IPS-NIHi11 (cell line): ENCODE measurements at regions not wholly inside any gene's neighbourhood (a gene's known extent, or its start where the extent isn't known, plus 50 kb on each side); places are given as distances from the start of the nearest gene placed in this dataset.
"Not testable (repeated sequence)": the region's sequence is repeated elsewhere in the genome, so short reads cannot be mapped to it uniquely, and the experiment has no call there.

ENCODE experiments used
- DNase-seq: peaks from one replicate; pipeline ENCODE4 v3.0.0; 2012; ENCODE audit warnings: mixed read lengths, low spot score

DNA sequence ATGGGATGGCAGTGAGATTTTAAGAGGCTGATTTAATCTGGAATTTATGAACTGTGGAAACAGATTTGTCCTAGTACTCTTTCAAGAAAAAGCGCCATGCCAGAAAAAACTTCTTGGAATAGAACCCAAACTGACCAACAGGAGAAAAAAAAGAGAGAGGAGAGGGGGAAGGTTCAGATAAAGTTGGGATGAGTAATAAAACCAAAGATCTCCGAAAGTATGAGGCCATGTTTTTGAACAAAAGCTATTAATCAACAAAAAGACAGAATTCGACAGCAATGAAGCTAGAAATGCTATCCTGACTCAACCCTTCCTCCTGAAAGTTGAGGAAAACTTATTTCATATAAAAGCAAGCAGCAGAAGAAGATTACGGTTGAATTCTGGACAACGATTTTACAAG is 135.5 kb downstream of the CEMIP2 start:
- no peak for DNase-seq

DNA sequence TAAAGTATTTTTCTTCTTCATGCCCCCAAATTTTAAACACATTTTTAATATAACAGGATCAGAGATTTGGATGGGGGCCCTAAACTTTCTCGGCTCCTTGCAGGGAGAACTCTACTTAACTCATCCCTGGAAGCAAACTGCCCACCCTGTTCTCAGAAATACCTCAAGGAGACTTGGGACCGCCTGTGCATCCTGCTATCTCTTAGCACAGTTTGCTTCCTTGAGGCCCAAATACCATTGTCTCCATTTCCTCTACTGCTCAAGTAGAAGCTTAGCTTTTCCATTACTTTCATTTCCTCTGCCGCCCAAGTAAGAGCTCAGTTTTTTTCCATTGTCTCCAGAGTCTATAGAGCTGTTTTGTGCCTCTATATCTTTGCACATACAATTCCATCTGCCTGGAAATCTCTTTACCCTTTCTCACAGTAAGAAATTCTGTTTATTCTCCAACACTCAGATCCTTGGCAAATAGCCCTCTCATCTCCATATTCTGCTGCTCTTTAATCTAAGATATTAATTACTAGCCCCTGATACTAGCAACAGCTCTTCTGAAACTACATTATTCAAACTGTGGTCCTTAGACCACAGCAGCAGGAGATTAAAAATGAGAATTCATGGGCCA is 137.8 kb downstream of the CEMIP2 start:
- DNase-seq = no peak

DNA sequence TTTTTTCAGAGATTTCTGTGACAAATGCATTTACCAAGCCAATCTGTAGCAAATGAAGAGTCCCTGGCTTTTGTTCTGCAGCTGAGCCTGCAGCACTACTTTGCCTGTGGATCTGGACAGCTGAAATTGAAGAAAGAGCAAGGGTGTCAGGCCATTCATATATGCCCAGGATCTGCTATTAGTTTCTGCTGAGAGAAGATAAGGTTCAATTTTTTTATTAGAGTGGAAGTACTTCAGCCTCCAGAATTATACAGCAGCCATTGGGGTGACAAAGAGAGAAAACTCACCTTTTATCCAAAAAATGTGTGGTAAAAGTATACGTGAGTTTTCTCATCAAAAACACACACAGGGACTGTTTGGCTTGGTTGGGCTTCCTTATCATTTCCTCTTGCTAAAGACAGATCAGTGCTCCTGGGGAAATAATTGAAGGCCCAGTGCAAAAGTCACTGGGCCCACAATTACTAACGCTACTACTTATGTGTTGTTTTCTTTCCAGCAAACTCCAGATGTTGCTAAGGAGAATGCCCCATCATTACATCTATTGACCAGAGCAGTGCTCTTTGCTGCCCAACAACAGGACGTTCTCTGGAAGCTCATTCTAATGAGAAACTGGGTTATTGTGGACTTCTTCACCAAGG is 138.6 kb downstream of the CEMIP2 start:
- no peak for DNase-seq

DNA sequence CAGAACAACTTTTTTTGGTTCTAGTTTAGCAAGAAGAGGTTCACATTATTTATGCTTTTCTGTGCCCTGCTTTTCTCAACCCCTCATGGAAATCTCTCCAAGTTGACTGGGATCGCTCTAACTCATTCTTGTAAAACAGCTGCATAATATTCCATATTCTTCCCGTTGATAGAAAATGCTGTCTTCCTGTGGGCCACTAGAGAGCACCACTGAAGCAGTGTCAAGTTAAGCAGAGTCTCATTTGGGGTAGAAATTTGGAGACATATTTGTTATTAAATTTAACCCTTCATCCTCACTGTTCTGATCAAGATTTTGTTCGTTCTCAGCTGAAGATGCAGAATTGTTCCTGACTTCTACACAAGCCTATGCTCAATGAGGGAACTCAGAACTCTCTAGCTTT is 140.1 kb downstream of the CEMIP2 start:
- DNase-seq = no peak

DNA sequence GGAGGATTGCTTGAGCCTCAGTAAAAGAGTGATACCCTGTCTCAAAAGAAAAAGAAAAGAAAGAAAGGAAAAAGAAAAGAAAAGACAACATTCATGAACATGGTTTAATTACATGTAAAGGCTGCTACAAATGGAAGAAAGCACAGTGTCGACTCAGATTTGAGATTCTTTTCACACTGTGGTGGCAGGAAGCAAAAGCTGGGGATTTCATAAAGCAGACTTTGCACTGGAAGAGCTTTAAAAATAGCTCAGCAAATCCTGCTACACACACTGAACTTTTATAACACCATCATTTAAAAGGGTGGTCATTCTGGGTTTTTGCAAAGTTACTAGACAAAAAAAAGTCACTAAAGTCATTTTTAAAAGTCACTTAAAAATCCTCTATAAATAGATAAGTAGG is 140.8 kb downstream of the CEMIP2 start:
- no peak for DNase-seq

DNA sequence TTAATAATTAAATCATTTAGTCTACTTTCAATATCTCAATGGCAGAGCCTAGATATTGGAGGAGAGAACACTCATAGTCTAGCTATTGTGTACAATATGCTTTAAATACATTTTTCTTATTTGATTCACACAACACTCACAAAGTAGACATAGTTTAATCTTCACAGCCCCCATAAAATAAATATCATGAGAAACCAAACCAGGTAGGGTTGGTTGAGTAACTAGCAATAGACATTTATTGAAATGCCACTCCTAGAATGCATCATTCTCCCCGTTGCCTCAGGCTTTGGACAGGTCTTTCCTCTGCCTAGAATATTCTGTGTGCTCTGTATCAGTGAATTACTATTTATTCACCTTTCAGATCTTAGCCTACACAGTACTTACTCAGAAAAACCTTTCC is 141.9 kb downstream of the CEMIP2 start:
- no peak for DNase-seq

DNA sequence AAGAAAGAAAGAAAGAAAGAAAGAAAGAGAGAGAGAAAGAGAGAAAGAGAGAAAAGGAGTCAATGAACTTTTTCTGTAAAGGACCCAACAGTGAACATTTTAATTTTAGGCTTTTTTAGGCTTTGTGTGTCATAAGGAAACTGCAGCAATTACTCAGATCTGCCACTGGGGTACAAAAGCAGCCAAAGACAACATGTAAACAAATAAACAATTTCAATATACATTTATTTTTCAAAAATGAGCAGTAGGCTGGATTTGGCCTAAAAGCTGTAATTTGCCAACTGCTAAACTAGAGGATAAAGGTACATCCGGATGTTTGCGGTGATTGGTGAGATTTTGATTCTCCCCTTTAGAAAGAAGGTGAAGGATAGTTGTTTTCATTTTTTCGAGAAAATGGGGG is 143.6 kb downstream of the CEMIP2 start:
- DNase-seq = no peak

DNA sequence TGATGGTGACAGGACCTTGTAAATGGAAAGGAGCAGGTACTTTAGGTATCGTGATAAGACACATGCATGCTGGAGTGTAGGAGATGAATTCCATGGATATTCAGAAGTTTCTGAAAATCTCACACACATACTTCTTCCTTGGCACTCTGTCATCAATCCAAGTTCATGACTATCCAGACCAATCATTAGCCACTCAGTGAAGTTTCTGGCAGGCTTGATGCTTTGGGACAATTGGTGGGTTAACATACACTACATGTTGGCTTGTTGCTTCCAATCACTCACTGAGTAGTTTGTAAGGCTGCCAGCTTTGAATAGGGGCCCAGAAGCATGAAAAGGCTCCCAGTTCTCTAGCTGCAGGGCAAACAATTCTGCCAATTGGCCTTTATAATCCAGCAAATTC is 147.6 kb downstream of the CEMIP2 start:
- DNase-seq = no peak

DNA sequence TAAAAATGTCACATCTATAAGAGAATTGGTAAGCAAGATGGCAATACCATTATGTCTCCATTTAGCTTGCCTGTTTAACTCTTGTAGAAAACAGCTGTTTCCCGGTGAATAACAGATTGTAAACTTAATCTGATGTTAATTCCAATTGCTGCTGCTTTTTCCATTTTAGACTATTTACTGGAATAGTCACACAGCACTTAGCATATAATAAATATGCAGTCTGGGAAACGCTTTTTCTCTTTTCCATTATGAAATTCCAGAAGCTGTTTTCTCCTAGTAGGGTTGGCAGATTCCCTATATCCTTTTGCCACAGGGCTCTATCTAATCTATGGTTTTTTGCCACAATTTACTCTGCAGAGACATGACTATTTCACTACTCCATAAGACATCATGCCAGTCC is 148.0 kb downstream of the CEMIP2 start:
- DNase-seq = no peak

DNA sequence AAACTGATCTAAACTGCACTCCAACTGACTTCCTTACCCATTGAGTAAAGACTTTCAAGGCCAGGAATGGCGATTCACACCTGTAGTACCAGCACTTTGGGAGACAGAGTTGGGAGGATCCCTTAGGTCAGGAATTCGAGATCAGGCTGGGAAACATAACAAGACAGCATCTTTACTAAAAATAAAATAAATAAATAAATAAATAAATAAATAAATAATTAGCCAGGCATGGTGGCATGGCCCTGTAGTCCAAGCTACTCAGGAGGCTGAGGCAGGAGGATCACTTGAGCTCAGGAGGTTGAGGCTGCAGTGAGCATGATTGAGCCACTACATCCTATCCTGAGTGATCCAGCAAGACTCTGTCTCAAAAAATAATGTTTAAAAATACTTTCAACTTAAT is 148.4 kb downstream of the CEMIP2 start:
- DNase-seq = no peak

DNA sequence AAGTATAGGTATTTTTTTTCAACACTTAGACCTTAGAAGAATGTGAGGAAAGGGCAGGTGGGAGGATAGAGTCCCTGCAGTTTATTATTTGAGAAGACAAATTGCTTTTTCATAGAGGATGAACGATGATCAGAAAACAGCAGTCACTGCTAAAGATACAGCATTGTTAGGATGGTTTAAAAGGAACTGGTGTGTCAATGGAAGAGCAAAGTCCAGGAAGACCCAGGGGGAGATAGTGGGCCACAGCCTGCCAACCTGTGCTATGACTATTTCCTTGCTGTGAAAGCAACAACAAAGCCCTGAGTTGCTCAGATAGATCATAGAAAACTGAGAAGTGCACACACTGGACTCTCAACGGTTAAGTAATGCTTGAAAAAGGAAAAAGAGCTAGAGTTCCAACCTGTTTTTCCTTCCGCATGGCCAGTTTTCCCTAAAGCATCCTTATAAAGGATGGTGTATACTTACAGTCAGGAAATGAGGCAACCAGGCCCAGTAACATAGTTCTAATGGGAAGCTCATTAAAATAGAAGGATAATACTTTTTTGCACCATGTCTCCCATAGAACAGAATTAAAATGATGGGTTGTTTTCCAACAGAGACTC is 153.8 kb downstream of the CEMIP2 start:
- DNase-seq = no peak

DNA sequence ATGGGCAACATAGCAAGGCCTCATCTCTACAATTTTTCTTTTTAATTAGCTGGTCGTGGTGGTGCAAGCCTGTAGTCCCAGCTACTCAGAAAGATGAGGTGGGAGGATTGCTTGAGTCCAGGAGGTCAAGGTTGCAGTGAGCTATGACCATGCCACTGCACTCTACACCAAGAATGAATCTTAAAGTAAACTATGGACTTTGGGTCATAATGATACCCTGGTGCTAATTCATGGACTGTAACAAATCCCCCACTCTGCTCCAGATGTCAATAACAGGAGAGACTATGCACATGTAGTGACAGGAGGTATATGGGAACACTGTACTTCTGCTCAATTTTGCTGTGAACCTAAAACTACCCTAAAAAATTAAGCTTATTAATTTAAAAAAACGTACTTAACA is 155.4 kb downstream of the CEMIP2 start:
- DNase-seq = no peak

DNA sequence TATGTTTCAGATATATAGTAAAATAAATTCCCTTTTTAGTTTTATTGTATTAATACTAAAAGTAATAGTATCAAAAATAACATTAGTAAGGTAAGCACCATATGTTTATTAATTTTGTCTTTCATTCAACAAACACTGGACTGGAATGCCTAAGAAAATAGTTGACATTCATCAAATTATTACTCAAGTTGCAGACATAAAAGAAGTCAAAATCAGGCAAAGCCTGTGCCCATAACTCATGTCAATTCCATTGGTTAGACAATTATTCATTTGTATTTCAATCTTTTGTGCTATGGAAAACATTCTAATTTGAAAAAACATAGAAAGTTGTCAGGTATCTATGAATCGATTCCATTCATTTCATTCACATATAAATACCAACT is 158.9 kb downstream of the CEMIP2 start:
- no peak for DNase-seq

DNA sequence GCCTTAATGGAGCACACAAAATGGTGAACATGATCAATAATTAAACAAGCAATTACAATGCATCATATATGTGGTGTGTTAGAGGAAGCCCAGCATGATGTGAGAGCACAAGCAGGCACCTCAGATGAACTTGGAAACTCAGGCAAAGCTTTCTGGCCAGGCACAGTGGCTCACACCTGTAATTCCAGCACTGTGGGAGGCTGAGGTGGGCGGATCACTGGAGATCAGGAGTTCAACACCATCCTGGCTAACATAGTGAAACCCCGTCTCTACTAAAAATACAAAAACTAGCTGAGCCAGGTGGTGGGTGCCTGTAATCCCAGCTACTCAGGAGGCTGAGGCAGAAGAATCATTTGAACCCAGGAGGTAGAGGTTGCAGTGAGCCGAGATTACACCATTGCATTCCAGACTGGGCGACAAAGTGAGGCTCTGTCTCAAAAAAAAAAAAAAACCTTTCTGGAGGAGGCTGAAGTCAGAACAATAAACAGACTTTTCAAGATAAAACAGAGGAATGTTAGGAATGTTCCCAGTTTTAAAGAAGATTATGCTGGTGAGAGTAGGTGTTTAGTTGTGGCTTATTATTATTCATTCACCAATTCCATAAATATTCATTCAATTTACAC is 159.4 kb downstream of the CEMIP2 start:
- peak; percentile 36 for DNase-seq

DNA sequence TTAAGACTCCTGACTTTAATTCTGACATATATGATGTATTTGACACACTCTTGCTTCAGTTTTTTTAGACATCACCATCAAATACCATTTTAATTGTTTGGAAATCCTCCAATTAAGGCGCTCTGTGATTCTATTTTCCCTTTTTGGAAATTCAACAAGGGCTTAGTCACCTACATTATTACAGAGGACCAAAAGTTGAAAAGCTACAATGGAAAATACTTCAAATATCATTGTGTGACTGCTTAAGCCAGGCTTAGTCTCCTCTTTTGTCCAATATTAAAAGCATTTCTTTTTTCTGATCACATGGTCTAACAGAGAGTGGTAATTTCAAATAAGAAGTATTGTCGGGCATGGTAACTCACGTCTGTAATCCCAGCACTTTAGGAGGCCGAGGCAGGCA is 160.3 kb downstream of the CEMIP2 start:
- DNase-seq = no peak

DNA sequence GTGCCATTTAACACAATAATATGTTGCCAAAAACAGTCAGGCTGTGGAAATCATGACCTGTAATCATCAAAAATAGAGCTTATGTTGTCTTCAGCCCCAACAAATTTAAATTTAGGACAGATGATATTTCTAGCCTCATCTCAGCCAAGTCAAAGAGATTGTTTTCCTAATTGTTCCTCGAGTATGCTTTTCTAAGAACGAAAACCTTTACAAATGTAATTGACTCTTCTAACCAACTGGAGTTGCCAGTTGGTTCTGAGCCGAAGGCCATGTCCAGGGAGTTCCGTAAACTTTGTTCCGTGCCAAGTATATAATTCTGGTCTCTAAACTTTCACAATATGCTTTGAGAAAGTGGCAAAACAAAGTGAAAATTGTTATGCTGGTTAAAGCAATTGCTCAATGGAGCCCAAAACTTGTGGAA is 160.8 kb downstream of the CEMIP2 start:
- DNase-seq = no peak

DNA sequence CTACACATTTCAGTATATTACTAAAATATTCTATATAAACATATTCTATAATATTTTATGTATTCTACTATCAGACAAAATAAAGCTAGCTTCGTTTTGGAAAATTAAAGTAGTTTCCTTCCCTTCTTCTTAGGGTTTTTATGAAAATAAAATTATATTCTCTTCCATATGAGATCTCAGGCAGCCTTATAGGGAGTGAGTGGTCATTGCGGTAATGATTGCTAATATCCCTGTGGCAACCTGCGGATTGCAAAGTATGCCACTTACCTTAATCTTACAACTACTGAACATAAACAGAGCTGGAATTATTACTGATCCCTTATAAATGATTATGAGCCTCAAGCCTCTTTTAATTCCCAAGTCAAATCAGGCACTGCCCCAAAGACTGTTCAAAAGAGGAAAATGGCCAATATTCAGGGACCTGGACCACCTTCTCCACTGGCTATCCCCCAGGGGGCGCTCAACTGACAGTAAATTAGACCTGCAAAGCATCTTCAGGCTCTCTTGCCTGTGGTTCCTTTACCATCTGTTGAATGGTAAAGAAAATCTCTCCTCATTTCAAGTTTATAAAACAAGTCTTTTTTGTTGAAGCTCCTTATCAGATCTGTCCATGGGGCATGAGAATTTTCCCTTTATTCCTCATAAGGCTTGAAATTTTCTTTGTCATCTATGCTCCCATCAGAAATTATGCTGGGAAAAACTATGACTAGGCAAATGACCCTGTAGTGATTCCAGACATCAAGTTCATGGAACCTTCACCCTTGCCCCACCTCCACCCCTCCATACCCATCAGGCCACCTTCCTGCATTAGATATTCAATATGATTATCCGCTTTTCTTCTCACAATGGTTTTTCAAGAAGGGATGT is 163.9 kb downstream of the CEMIP2 start:
- DNase-seq = peak; percentile 72

DNA sequence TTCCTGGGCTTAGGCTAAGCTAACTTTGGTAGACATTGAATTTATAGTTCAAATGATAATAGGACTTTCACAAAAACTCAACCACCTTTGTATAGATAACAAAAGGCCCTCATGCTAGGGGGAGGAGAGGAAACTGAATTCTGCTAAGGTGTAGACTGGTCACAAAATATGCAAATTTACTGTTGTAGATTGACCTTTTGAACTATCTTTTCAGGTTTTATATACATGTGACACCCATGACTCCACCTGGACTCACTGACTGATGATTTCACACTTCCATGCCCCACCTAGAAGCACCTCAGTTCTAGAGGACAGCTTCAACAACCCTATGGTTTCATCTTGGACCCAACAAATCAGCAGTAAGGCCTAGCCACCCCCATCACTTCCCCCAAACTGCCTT is 165.7 kb downstream of the CEMIP2 start:
- DNase-seq = no peak

DNA sequence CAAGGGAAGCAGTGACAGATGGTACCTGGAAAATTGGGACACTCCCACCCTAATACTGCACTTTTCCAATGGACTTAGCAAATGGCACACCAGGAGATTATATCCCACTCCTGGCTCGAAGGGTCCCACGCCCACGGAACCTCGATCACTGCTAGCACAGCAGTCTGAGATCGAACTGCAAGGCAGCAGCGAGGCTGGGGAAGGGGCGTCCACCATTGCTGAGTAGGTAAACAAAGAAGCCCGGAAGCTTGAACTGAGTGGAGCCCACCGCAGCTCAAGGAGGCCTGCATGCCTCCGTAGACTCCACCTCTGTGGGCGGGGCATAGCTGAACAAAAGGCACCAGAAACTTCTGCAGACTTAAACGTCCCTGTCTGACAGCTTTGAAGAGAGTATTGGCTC is 172.6 kb downstream of the CEMIP2 start:
- DNase-seq = not testable (repeated sequence)

DNA sequence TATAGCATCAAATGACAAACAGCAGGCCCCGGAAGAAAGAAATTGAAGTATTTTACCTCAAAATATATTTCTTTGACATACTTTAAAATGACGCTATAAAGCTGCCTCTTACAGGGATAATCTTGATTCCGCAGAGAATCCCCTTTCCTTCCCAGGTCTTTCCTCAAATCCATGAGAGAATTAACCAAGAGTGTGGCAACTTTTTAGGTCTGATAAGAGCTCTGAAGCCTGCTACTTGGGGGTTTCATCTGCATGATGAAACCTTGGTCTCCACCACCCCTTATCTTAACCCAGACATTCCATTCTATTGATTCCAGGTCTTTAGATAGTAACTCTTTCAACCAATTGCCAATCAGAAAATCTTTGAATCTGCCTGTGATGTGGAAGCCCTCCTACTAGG is 173.8 kb downstream of the CEMIP2 start:
- no peak for DNase-seq

DNA sequence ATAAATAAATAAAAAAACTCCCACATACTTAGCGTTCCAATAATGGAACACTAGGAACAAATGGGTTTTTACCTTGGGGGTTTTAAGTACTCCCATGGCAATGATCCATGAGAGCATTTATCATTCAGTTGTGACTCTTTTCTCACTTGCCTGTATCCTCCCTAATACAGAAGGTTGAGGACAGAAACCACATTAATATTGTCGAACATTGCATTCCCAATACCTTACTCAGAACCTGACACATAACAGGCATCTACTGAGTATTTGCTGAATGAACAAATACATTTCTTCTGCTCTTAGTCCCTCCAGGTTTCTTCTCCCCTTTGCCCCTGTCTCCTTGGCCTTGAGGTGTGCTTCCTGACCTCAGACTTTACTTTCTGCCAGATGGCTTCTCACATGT is 175.9 kb downstream of the CEMIP2 start:
- DNase-seq = no peak

DNA sequence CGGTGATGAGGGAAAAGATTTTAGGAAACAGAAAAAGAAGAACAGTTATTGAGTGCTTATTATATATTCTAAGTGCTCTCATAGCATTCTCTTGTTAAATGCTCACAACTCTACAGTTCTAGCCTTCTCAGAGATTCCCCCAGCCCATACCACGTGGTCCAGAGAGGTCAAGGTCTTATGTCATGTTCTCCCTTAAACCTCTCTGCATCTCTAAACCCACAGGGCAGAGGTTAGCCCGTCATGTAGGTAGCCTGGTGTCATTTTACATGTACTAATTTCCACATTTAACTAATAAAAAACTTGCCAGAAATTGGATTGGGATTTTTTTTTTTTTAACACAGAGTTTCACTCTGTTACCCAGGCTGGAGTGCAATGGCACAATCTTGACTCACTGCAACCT is 178.0 kb downstream of the CEMIP2 start:
- DNase-seq = no peak

DNA sequence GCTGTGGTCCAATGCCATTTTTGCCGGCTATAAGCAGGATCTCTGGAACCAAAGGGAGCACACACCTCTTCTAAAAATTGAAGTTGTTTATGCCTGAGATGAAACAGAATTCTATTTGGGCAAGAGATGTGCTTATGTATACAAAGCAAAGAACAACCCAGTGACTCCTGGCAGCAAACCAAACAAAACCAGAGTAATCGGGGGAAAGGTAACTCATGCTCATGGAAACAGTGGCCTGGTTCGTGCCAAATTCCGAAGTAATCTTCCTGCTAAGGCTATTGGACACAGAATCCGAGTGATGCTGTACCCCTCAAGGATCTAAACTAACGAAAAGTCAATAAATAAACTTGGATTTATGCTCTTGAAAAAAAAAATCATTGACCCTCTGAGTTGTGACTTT is 178.7 kb downstream of the CEMIP2 start:
- DNase-seq = no peak
